Tongue (tissue), 1 donor: ENCODE measurements at regions not wholly inside any gene's neighbourhood (a gene's known extent, or its start where the extent isn't known, plus 50 kb on each side); places are given as distances from the start of the nearest gene placed in this dataset.

ENCODE experiments used
- DNase-seq: peaks from one replicate; pipeline ENCODE4 v3.0.0-alpha.2; 2015

DNA sequence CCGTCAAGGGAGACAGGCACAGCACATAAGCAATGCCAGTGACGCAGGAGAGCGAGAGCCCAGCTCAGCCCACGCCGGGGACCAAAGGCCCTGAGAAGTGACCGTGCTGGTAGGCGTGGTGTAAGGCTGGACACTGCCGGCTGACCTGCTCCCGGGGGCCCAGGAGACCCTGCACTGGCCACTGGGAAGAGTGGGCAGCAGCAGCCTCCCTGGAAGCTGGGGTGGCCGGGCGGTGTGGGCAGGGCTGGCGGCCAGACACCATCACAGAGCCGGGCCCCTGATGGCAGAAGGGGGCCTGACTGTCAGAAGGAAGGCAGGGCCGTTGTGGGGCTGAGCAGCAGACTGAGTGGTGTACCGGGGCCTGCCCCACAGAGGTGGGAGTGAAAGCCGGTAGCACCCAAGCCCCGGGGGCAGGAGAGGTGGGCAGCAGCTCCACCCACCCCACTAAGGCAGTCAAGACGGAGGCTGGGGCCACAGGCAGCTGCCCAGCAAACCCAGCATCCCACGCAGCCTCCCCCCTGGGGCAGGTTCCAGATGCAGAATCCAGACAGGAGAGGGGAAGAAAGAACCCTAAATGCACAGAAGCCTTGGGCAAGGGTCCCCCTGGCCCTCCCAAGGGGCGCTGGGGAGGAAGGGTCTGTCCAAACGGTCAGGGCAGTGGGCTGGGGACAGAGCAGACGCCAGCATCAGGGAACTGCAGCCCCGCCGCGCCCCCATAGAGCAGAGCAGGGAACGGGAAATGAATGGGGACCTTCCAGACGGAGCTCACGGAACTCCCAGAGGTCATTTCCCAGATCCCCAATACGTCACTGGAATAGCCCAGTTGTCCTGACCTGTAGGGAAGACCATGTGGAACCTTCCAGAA is 205.2 kb downstream of the BRD1 start:
- DNase-seq: no peak

DNA sequence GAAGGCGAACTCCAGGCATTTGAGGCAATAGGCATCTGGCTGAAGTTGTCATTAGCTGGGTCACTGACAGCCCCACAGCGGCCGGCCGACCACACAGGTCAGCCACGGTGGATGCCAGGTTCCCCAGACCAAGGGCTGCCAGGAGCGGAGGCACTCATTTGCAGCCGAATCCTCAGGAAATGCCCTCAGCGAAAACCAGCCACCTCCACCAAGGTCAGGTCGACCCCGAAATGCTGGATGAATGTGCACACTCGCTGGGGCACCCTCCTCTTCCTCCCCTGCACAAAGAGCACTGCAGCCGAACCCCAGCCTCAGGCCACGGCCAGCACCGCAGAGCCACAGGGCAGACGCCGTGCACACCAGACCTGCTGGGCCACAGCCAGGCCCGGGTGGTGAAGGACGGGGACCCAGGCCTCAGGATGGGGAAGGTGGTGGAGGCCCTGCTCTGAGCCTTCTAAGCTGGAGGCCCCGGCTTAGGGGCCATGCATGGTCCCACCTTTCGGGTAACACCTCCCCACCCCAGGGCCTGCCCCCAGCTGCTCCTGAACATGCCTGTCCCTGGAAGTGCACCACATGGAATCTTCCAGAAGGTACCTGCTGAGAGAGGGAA is 206.0 kb downstream of the BRD1 start:
- no peak for DNase-seq

DNA sequence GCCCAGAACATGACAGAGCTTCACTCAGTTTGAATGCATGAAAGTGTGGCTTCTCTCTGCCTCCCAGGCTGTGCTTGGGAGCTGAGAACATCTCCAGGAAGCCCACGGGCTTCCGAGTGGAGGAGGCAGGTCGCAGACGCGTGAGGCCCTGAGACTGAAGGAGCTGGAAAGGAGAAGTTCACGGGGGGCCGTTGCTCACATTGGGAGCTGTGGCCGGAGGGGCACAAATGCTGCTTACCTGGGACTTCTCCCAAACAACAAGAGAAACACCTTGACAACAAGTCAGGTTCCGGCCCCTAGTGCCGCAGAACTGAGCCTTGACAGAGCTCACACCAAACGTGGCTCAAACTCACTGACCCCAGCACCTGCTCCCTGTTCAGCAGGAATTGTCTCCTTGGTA is 207.0 kb downstream of the BRD1 start:
- DNase-seq: no peak

DNA sequence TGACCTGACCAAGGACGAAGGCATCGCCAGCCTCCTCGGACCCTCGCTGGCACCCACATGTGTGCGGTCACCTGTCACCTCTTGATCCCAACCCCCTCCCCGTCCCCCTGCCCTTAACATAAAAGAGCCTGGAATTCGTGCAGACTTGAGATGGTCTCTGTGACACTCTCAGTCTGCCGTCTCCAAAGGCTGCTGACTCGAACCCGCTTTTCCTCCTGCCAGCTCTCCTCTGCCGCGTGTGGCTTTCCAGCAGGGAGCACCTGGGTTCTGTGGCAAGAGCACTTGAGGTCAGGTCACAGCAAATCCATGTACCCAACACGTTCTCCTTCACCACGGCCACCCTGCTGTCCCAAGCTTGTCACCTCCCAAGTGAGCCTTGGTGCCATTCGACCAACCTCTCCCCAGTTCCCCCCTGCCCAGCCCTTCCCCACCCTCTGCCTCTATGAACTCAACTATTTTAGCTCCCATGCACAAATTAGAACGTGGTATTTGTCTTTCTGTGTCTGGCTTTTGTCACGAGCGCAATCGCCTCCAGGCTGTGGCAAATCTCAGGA is 207.6 kb downstream of the BRD1 start:
- no peak for DNase-seq

DNA sequence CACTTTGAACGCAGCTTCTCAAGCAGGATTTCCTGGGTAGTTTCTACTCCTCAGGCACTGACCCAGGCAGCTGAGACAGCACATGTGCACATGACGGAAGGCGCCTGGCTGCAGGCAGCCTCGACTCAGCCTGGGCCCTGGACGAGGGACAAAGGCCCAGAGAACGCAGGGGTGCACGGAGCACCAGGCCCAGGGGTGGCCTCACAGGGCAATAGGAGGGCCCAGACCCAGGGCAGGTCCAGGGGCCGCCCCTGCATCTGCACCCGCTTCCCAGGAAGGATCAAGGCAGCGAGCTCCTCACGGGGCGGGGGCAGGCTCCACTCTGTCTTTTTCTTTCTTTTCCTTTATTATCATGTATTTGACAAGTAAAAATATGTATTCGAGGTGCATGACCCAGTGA is 208.4 kb downstream of the BRD1 start:
- no peak for DNase-seq

- DNase-seq: no peak
Measured at GRCh38 chr22:49618677-49618953, 209.1 kb downstream of the BRD1 start.

DNA sequence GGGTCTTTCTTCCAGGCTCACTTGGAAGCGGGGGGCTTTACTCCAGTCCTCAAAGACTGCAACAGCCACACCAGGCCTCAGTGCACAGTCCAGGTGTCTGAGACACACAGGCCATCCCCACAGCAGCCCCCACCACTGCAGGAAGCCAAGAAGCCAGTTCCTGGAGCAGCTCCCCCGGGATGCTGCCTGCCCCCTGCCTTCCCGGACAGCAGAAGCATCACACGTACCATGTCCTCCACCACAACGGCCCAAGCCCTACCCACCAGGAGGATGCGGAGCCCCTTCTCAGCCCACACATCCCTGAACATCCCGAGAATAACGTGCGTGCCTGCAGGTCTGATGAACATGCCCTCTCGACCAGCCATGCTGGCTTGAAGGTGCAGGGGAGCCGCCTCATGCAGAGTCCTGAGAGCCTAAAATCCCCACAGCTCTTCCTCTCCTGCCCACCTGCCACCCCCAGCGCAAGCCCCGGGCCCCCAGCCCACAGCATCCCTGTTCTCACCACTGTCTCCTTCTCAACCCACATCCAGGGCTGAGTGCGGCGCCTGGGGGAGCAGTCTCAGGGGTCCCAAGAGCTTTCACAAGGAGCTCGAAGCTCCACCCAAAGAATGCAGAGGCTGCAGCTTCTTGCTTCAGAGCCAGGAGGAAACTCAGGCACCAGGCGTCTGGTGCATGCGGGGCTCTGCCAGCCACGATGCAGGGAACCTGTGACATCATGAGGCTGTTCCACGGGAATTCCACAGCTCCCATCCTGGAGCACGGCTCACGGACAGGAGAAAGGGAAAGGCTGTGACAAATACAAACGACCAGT is 209.6 kb downstream of the BRD1 start:
- DNase-seq: no peak

- DNase-seq: no peak
Measured at GRCh38 chr22:49617264-49617663, 210.4 kb downstream of the BRD1 start.

DNA sequence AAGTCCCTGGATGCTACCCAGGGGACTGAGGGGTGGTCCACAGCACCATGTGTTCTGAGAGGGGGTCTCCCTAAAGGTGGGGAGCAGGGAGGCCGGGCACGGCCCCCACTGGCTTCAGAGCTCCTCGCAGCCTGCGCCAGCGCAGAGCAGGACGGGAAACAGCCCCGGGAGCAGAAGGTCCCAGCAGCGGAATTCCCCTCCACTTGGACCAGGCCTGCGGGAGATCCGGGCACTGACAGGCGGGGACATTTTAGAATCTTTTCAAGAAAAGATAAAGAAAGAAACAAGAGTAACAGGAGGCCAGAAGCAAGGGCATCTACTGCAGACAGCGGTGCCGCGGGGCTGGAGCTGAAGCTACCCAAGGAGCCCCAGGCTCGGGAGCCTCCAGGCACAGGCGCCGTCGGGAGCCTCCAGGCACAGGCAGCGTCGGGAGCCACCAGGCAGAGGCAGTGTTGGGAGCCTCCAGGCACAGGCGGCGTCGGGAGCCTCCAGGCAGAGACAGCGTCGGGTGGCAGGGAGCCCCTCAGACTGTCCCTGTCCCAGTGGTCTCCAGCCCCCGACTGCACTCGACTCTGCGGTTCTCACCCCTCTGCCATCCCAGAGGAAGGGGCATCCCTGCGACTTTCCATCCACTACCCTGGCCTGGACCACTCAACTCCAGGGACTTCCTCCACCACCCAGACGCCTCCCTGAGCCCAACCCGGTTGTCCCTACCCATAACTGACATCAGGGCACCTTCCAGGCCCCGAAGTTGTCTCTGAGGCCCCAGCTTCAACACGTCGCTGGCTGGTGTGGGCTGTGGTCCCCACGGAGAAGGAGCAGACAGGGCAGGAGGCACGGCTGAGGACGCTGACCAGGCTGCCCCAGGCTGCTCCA is 211.1 kb downstream of the BRD1 start:
- no peak for DNase-seq

DNA sequence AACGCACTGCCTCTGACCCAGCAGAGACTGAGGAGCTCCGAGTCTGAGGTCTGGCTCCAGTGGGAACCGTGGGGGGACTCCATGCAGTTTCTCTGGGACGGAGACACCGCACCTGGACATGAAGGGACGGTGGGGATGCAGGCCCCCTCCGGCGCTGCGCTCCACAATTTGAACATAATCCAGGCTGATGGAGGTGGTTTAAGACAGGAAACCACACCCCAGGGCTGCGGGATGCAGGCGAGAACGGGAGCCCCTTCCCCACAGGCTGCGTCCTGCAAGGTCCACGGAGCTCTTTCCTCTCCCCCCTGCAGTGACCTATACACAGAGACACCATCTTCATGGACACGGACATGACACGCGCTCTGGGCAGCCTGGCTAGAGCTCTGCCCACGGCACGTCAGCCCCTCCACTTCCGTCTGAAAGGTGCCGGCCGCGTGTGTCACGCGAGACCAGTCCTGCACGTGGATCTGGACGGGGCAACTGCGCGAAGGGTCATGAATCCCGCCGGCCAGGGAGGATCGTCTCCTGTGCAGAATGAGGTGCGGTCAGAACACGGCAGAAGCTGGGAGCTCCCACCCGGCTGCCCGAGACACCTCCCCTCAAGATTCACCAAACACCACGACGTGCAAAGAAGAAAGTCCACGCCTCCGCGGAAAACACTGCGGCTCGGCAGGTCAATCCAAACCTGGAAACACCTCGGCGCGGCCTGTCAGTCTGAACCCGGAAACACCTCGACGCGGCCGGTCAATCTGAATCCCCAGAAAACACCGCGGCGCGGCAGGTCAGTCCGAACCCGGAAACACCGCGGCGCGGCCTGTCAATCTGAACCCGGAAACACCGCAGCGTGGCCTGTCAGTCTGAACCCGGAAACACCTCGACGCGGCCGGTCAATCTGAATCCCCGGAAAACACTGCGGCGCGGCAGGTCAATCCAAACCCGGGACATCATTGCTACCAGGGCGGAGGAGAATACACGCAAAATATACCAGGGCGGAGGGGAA is 212.4 kb downstream of the BRD1 start:
- DNase-seq: no peak

GRCh38 chr22:49613511-49614270 is 214.0 kb downstream of the BRD1 start:
- DNase-seq: peak; percentile 55

GRCh38 chr22:49613108-49613507 is 214.6 kb downstream of the BRD1 start:
- DNase-seq: no peak

- no peak for DNase-seq
Measured at GRCh38 chr22:49609207-49609876, 218.3 kb downstream of the BRD1 start.

DNA sequence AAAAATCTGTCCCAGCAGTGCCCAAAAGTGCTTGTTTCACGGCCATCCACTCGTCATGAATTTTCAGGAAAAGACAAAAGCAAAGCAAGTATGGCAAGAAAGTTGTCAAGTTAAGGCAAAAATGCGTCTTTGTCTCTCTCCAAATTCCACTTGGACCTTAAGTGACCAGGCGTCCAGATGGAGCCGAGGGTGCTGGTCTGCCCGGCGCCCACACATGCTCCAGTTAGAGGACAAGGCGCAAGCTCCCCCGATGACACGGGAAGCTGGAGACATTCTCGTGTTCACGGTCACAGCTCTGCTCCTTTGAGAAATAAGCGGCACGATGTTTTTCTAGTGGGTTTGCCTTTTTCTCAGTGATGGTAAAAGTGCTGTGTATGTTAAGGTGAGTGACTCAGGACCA is 219.0 kb downstream of the BRD1 start:
- DNase-seq: no peak

DNA sequence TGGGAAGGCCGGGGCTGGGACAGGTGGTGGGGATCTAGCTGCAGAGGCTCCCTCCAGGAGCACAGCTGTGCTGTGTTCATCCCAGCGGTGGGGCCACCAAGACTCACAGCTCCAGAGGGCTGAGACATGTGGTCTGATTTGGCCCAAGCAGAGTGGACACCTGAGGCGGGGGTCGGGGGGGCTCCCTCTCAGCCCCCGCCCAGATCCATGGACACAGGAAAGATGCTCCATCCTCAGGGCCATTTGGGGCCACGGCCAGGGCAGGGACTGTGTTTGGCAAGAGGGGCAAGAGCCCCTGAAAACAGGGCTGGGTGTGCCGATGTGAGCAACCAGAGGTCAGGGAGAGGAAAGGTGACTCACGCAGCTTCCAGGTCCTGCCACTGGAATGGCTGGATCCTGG is 219.4 kb downstream of the BRD1 start:
- DNase-seq: no peak

- no peak for DNase-seq
Measured at GRCh38 chr22:49607821-49608220, 219.9 kb downstream of the BRD1 start.

- no peak for DNase-seq
Measured at GRCh38 chr22:49606562-49607290, 220.9 kb downstream of the BRD1 start.

GRCh38 chr22:49604732-49605302 is 222.9 kb downstream of the BRD1 start:
- no peak for DNase-seq
